ENCODE measurements at regions not wholly inside any gene's neighbourhood (a gene's known extent, or its start where the extent isn't known, plus 50 kb on each side); places are given as distances from the start of the nearest gene placed in this dataset.

DNA sequence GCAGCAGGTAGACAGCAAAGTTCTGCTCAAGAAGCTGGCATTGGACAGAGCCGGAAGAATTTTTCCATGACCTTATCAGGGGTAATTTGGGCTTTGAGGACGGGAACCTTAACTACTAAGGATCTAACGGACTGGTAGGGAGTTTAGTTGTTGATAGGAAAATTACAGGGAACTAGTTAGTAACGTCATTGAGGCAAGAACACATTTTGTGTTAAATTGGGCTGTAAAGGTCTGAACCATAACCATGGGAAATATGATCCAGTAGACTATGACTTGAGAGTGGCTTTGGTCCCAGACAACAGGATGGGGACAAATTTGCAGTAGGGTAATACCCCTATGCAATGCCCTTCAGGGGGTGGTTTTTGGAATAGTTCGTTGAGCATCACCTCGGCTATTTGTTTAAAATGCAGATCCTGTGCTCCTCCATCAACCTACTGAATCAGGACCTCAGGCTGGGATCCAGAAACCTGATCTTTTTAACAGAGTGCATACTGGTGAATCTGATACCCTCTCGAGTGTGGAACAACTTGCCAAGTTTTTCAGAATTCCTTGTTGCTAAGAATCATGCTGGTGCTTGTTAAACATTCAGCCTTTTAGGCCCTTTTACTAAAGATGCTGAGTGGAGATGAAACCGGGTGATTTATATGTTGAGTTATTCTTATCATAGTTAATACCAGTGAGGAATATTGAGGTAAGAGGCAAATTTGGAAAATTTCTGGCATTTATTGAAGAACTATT lies 255.1 kb downstream of the MAP2K6 start:
- TF ChIP-seq POLR2AphosphoS5 (IDR thresholded peaks at IDR 0.05) (no peak), POLR2A (IDR thresholded peaks at IDR 0.05) (no peak)
